NOMO-1 (cell line): ENCODE measurements at regions not wholly inside any gene's neighbourhood (a gene's known extent, or its start where the extent isn't known, plus 50 kb on each side); places are given as distances from the start of the nearest gene placed in this dataset.
"Not testable (repeated sequence)": the region's sequence is repeated elsewhere in the genome, so short reads cannot be mapped to it uniquely, and the experiment has no call there.

ENCODE experiments used
- DNase-seq, 2 experiments: peaks; one replicate each; lab custom pipeline; 2025; ENCODE audit not compliant: unreplicated experiment in 2 of 2; lab: John Stamatoyannopoulos, UW

- no peak for DNase-seq
These were observed 123.9 kb upstream of the CCDC150 start for GRCh38 chr2:196515608-196516007.

DNA sequence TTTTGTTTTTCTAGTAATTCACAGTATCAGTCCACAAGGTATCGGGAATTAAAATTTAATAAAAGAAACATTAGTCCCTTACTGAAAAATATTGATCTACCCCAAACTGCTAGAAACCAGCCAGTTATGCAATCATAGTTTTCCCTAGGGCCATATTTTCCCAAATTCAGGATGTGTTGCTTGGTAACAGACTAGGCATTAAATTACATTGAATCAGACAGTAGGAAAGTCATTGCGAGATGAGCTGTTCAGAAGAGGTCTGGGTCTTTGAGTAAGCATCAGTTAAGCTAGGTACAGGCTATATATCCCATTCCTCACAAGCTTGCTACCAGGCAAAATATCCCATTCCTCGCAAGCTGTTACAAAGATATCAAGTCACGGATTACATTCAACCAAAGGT, 123.0 kb upstream of the CCDC150 start:
- DNase-seq = no peak

DNA sequence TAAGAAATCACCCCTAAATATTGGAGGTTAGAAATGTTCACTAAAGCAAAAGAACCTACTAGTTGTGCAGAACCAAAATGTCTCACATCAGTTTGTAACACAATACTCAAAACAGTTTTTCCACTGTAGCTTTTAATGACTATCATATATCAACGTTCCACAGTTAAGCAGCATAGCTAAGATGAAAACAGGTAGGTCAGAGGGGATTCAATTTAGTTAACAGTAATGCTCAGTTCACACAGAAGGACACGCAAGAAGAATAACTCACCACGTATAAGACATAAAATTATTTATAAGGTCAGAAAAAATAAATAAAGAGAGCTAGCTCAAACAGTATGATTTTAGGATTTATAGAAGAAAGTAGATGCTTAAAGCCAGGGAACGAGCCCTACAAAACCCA, 118.9 kb upstream of the CCDC150 start:
- DNase-seq = no peak

DNA sequence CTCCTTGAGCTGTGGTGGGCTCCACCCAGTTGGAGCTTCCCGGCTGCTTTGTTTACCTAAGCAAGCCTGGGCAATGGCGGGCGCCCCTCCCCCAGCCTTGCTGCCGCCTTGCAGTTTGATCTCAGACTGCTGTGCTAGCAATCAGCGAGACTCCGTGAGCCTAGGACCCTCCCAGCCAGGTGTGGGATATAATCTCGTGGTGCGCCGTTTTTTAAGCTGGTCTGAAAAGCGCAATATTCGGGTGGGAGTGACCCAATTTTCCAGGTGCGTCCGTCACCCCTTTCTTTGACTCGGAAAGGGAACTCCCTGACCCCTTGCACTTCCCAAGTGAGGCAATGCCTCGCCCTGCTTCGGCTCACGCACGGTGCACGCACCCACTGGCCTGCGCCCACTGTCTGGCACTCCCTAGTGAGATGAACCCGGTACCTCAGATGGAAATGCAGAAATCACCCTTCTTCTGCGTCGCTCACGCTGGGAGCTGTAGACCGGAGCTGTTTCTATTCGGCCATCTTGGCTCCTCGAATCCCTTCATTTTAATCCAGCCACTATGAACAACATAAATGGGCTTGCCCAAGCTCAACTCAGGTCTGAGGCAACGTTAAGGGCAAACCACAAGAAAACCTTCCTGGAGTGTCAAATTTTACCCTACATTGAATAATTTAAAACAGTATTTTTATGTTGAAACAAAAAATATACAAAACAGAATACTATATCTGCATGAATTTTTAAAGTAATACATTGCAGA, 112.4 kb upstream of the CCDC150 start:
- not testable (repeated sequence) for DNase-seq

DNA sequence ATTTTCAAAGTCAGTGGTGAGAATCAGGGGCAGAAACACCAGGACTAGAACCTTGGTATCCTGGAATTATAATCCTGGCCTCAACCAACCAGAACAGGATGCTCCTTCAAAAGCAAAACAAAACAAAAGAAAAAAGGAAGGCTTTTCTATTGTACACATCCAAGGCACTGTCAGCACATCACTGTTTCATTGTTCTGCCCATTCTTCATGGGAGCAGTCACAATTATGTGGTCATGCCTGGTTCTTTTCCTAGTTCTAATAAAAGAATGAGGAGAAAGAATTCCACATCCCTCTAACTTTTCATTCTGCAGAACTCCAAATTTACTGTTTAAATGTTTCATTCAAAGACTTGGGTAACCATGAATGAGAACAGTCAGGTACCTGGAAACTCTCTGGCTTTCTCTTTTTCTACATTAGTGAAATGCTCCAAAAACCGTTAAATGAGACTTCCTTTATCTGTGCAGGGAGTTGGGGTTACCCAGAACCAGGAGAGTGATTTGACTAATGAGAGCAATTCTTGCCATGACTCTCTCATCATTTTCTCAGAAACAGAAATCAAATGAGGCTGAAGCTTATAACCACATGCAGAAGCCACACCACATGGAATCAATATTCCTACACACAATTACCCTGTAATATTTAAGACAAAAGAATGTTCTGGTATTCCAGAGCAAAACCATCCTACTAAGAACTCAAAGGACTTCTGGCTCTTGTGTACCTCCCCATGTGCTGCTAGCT, 110.9 kb upstream of the CCDC150 start:
- no peak for DNase-seq

DNA sequence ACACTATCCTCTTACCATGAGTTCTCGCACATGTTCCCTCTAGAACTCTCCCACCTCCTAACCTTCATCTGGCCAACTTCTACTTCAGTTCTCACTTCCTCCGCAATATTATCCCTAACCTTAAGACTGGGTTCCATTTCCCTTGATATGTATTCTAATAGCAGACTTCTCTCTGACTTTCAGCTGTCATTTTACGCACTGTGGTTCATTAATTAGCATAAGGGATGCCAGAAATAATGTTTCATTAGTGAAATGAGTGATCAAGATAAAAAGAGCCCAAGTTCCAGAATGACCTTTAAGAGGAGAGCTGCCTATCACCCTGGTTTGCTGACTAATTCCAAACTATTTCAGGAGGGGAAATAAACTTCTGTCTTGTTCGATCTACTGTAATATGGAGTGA, 108.6 kb upstream of the CCDC150 start:
- DNase-seq = no peak

DNA sequence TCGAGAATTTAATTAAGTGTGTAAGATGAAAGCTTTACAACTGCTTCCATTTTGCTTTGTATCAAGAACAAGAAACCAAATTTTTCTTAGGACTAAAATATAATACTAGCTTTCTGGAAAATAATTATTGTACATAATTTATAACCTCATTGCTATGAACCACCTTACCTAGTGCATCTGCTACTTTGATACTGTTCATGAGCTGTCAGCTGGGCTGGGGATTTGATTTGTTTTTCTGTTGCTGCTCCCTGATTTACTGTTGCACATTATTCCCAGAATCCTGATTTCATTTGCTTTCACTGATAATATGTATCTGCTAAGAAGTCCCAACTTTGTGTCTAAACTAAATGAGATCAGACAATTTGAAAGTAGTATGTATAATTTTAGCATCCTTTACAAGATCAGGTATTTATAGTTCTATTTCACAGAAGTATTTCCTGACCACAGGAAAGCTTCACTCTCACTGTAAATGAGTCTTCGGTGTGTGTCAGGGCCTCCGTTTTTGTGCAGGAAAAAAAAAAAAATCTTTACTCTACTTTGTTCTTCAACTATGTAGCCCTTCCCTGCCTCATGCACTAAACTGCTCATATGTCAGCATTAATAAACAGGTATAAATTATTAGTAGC, 105.6 kb upstream of the CCDC150 start:
- DNase-seq = no peak

DNA sequence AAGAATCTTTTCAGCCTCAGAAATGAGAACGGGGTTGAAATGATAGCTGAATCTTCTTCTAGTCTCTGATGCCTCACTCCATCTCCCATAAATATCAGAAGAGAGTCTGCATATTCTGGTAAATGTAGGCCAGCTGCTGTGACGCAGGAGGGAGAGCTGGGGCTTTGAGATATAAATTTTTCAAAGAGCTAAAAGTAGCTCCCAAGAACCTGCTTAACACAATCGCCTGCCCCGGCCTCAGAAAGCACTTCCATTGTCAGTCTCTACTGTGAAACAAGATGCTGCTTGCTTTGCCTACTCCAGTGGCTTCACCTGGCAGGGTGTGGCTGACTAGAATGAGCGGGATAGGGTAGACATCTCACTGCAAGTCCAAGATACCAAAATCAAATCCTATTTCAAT, 105.0 kb upstream of the CCDC150 start:
- no peak for DNase-seq

DNA sequence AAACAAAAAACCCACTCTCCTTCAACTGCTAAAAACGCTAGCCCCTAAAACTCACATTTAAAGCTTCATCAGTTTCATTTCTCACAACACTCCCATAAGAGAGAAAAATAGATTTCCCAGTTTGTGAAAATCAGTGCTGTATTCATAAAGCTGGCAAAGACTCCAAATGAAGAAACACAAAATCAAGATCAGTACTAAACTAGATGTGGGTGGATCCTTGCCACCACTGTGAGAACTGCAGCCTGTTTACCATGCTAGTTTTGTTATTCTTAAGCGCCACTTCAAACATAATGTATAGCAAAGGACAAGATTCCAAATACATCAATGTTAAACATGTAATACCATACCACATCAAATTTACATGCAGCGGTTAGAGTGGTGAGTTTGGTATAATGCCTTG, 104.5 kb upstream of the CCDC150 start:
- no peak for DNase-seq

DNA sequence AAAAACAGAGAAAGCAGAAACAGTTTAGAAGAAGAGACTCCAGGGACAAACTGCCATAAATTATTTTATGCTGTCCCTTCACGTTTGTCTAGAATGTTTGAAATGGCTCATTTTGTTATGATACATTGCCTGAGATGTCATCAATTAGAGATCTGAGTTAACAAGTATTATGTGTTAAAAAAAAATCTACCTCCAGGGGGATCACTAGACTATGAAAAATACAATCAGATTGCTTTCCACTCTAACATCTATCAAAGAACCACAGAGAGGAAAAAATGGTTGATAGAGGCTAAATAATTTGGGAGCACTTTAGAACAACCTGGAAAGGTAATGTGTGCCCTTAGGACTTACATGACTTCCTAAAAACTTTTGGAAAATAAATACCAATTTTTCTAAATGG, 103.8 kb upstream of the CCDC150 start:
- DNase-seq = no peak

DNA sequence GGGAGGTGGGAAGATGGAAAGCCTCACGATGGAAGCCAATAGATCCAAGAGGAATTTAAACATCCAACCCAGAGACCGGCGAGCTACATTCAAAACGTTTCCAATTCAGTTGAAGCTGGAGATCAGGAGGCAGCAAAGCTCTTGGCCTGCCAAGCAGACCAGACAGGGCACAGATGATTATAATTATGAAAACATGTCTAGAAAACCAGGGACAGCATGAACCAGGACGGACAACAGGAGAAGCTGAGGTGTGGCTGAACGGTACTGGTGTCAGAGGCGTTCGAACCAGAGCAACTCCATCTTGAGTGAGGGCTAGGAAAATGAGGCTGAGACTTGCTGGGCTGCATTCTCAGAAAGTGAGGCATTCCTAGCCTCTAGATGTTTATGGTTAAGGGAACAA, 102.2 kb upstream of the CCDC150 start:
- no peak for DNase-seq

- DNase-seq = no peak
These were observed 101.3 kb upstream of the CCDC150 start for GRCh38 chr2:196538189-196538588.

DNA sequence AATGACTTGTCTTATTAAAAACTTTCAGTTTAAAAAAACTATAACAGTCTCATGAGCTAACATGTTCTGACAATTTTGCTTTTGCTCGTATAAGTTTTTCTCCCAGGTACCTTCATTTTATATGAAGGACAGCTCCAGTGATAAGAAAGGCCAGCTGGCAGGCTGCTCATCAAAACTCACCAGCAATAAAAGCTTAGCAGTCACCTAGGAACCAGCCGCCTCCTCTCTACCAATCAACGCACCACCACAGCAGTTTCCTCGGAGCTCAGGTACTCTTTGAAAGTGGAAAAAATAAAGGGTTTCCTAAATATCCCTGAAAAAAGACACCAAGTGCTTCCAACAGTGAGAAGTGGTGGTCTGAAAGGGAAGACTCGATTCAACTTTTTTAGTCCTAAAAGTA, 100.9 kb upstream of the CCDC150 start:
- DNase-seq = no peak

DNA sequence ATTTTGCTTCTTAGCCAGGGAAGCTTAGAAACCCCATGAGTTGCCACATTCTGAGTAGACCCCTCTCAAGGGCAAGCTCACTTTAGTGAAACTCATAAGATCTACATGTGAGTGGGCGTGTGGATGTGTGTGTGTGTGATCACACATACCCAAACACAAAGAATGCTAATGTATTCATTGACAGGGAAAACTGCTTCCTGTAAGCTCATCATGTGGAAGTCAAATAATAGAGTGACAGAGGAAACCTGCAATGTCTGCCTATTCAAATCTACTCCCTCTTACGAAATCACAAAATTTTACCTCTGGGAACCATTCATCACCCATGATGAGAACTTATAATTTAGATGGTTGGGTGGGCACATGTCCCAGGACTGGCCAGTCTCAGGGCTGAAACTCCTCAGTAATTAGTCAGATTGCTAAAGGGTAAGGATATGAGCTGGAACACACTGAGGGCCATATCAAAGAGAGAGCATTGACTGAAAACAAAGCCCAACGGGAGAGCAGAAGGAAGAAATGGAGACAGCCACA, 94.5 kb upstream of the CCDC150 start:
- DNase-seq = no peak

DNA sequence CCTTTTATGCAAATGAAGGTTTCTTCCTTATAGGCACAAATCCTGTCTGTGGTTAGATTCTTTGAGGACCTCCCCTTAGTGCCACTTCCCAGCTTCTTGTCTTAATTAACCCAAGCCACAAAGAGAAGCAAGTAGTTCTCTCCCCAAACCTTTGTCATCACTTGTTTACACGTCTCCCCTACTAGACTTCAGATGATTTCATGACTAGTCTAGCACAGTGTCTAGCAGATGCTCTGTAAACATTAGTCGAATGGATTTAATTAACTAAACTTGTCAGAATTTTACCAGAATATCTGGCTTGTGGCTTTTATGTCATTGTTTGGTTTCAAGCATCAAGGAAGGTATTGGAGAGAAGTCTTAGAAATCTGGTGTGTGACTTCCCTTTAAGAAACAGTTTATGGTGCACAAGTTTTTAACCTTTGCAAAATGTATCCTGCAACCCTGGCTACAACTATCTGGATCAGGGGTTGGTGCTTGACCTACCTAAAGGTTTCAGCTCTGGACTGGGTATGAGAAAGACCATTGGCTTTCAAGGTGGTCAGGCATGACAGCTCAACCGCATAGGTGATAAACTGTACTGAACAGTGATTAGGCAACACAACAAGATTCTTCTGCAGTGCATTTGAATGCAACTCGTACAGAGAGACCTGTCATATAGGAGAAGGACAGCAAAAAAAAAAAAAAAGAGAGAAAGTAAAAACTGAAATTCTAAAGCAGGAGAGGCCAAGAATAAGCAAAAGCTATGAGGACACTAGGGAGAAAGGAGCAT, 93.2 kb upstream of the CCDC150 start:
- no peak for DNase-seq

DNA sequence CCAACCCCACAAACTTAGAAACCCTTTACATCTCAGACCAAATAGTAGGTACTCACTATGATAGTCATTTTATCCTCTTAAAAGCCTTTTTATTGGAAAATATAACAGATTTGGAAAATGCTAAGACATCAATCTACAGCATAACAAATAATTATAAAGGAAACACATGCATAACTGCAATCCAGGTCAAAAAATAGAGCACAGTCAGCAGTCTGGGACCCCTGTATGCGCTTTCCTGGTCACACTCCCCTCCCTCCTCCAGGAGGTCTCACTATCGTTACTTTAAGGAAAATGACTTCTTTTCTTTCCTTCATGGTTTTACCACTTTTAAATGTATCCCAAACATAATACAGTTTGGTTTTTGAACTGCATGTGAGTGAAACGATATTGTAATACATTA, 90.5 kb upstream of the CCDC150 start:
- no peak for DNase-seq

DNA sequence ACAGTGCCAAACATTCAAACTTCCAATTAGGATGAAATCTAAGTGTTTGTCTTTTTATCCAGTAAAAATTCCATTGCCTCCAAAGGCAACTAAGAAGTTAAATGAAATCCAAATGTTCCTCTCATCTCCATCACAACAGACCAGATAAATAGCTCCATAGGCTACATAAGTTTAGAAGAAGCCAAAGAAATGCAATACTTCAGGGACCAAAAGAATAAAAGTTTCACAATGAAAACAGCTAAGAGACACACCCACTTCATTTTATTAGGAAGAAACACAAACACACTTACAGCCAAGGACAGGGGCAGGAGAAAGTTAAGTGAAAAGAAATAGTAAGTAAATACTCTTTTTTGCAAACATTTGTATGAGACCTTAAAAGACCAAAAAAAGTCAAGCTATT, 88.5 kb upstream of the CCDC150 start:
- no peak for DNase-seq

DNA sequence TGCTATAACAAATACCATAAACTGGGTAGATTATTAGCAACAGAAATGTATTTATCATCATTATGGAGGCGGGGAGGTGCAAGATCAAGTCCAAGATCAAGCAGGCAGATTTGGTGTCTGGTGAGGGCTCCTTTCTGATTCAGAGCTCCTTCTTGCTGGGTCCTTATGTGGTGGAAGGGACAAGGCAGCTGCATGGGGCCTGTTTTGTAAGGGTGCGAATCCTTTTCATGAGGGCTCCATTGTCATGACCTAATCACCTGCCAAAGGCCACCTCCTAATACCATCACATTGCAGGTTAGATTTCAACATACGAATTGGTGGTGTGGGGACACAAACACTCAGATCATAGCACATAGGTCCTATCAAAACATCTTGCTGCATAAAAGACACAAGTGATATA, 84.4 kb upstream of the CCDC150 start:
- DNase-seq = no peak

GRCh38 chr2:196555726-196556125, 83.8 kb upstream of the CCDC150 start:
- DNase-seq = no peak

GRCh38 chr2:196558497-196558896, 81.0 kb upstream of the CCDC150 start:
- no peak for DNase-seq

DNA sequence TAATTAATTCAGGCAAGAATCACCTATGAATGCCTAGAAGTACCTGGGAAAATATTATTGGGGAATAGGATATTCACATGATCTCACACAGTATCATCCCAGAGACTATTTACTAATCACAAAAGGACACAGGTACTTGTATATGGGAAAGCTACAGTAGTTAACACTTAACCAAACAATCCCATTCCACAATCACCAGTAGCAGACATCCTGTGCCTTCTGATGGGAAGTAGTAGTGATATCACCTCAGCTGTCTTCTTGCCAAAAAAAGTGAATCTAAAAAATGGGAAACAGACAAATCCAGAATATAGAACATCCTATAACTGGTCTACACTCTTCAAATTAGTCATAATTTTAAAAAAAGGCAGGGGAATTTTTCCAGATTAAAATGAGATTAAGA, 75.6 kb upstream of the CCDC150 start:
- DNase-seq = no peak
